Left lung (tissue), 4 donors: ENCODE measurements at regions not wholly inside any gene's neighbourhood (a gene's known extent, or its start where the extent isn't known, plus 50 kb on each side); places are given as distances from the start of the nearest gene placed in this dataset.

ENCODE experiments used
- ATAC-seq: fragments of 200-7000 bp; cut with Tn5 transposase; one replicate; pipeline ENCODE4 v1.9.1; 2020; ENCODE audit warnings: moderate library complexity
- DNase-seq, 4 donors: peaks; one replicate each; pipeline ENCODE4 v3.0.0-alpha.2; 2013 to 2020
- H3K27ac ChIP-seq, 2 donors: fragments of 200-600 bp; sonication (generic) in 1 of 2; one replicate each; pipeline versions ENCODE4 v1.5.0 to v1.8.0; 2020 to 2021
- H3K27me3 ChIP-seq, 2 donors: fragments of 200-600 bp; sonication (generic) in 1 of 2; one replicate each; pipeline versions ENCODE4 v1.5.0 to v1.8.0; 2020 to 2021
- H3K36me3 ChIP-seq, 2 donors: fragments of 200-600 bp; sonication (generic) in 1 of 2; one replicate each; pipeline versions ENCODE4 v1.5.0 to v1.8.0; 2020 to 2021
- H3K4me1 ChIP-seq, 2 donors: fragments of 200-600 bp; one replicate each; pipeline ENCODE4 v1.8.0; 2021
- H3K4me3 ChIP-seq, 2 donors: fragments of 200-600 bp; sonication (generic) in 1 of 2; one replicate each; pipeline versions ENCODE4 v1.5.0 to v1.8.0; 2020 to 2021; ENCODE audit warnings: mild to moderate bottlenecking in 1 of 2
- H3K9me3 ChIP-seq, 2 donors: fragments of 200-600 bp; sonication (generic) in 1 of 2; one replicate each; pipeline versions ENCODE4 v1.5.0 to v1.8.0; 2020 to 2021
- CTCF ChIP-seq, 2 donors: fragments of 200-600 bp; sonication (generic) in 1 of 2; IDR thresholded peaks; one replicate each; pipeline versions ENCODE4 v1.5.0 to v1.8.0; 2021; ENCODE audit warnings: antibody characterized with exemption in 2 of 2
- intact Hi-C, 2 donors: fragments of 100-400 bp; cut with DNase I; formaldehyde crosslinking; loops; one replicate each; pipeline versions ENCODE4 v1.11.2 to v1.14.2; 2022
- donor health status: DM: no; HTN: yes; CAD: no.
- donor health status: DM: no; HTN: no; CAD: no.

DNA sequence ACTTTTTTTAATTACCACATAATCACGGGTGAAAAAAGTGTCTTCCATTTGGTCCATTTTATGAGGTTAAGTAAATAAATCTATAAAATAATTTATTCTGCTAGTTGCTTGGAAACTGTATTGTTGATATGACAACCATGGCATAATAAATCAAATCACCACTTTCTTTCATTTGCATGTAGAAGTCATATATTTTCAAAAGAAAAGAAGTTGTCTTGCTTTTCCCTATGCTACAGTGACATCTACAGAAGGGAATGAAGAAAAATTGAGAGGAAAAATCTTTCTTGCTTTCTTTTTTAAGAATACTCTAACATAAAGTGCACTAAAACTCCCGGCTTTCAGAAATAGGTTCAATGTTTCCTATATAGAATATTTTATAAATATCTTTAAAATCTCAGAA, 228.5 kb downstream of the ZBBX start:
- Histone ChIP-seq H3K4me1 (no peaks in the 10 kb centered on the region), H3K9me3 (peaks cover 0 to 16% of the 10 kb centered on the region in 2 donors), H3K4me3 (no peak overlapping the region), H3K36me3 (no peaks in the 10 kb centered on the region), H3K27ac (no peak overlapping the region), H3K27me3 (no peaks in the 10 kb centered on the region)
- intact Hi-C loops: no loop called here
- ATAC-seq: no peak
- no peak for TF ChIP-seq CTCF (IDR thresholded peaks at IDR 0.05)
- no peak for DNase-seq

GRCh38 chr3:167148136-167148535, 232.0 kb downstream of the ZBBX start:
- H3K9me3 ChIP-seq: no peaks in the 10 kb centered on the region
- no peaks in the 10 kb centered on the region for H3K4me1 ChIP-seq
- intact Hi-C loops: no loop called here
- no peaks in the 10 kb centered on the region for H3K27me3 ChIP-seq
- H3K36me3 ChIP-seq: no peaks in the 10 kb centered on the region
- H3K4me3 ChIP-seq: no peak overlapping the region
- no peak overlapping the region for H3K27ac ChIP-seq
- DNase-seq (no peak), ATAC-seq (no peak)
- TF ChIP-seq CTCF (IDR thresholded peaks at IDR 0.05): no peak

- Histone ChIP-seq H3K4me1 (no peaks in the 10 kb centered on the region), H3K27me3 (no peaks in the 10 kb centered on the region), H3K9me3 (no peaks in the 10 kb centered on the region), H3K36me3 (no peaks in the 10 kb centered on the region), H3K4me3 (no peak overlapping the region), H3K27ac (no peak overlapping the region)
- TF ChIP-seq CTCF (IDR thresholded peaks at IDR 0.05): no peak
- intact Hi-C loops: no loop called here
- ATAC-seq (no peak), DNase-seq (no peak)
These were observed 233.2 kb downstream of the ZBBX start for GRCh38 chr3:167146911-167147310.

DNA sequence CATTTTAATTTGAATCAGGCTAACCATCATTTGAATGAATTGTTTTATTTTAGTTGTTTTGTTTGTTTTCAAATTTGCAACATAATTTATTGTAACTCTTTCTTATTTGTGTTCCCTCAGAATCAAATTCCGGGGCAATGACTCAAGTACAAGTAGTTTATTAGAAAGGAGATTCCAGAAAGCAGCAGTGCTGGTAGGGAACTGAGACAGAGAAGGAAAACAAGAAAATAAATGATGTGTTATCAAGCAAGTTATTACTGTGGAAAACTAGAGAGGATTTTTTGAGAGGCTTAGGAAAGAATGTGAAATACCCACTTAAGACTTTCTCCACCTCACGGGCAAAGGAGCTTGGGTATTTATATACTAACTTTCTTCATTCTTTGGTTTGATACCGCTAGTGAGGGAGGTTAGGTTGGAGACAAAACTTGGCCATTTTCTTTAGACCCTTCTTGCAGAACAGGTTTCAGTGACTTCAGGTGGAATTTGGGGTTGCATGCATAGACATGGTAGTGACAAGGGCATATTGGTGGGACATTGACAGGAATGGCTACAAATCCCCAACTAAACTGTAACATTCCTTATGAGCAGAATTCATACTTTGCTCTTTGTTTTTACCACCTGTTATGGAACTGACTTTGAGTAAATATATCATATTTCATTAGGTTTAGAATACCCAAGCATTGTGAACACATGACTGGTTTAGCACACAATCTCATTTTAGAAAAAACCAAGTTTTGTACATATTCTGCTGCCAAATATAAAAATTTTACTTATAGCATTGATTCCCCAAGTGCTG, 254.3 kb downstream of the ZBBX start:
- ATAC-seq (no peak), DNase-seq (no peak)
- Histone ChIP-seq H3K27ac (no peak overlapping the region), H3K4me1 (no peaks in the 10 kb centered on the region), H3K4me3 (no peak overlapping the region), H3K36me3 (no peaks in the 10 kb centered on the region), H3K9me3 (peaks cover 0 to 11% of the 10 kb centered on the region in 2 donors), H3K27me3 (no peaks in the 10 kb centered on the region)
- intact Hi-C loops: no loop called here
- no peak for TF ChIP-seq CTCF (IDR thresholded peaks at IDR 0.05)

GRCh38 chr3:167120828-167121227, 259.3 kb downstream of the ZBBX start:
- intact Hi-C loops: no loop called here
- no peaks in the 10 kb centered on the region for H3K36me3 ChIP-seq
- no peak overlapping the region for H3K4me3 ChIP-seq
- H3K27ac ChIP-seq: no peak overlapping the region
- H3K9me3 ChIP-seq: peaks cover 0 to 8% of the 10 kb centered on the region in 2 donors
- H3K27me3 ChIP-seq: no peaks in the 10 kb centered on the region
- DNase-seq (no peak), ATAC-seq (no peak)
- no peak for TF ChIP-seq CTCF (IDR thresholded peaks at IDR 0.05)
- H3K4me1 ChIP-seq: no peaks in the 10 kb centered on the region
